Liver (tissue), 8 donors: ENCODE measurements at regions not wholly inside any gene's neighbourhood (a gene's known extent, or its start where the extent isn't known, plus 50 kb on each side); places are given as distances from the start of the nearest gene placed in this dataset.

Experiments
- DNase-seq: peaks from one replicate; pipeline ENCODE4 v3.0.0-alpha.2; 2017; ENCODE audit warnings: low spot score
- H3K27ac ChIP-seq, 2 donors: one replicate each; pipeline ENCODE4 v1.7.0; 2013; ENCODE audit warnings: inconsistent platforms in 2 of 2, low read length in 2 of 2, control low read depth in 1 of 2, low read depth in 1 of 2, mild to moderate bottlenecking in 1 of 2
- H3K27me3 ChIP-seq, 4 donors: one replicate each; pipeline versions ENCODE4 v1.6.1 to v1.7.0; 2013; ENCODE audit warnings: low read length in 3 of 4, inconsistent platforms in 1 of 4, mild to moderate bottlenecking in 1 of 4, moderate library complexity in 1 of 4; ENCODE audit not compliant: control insufficient read depth in 4 of 4, insufficient read depth in 4 of 4
- H3K36me3 ChIP-seq, 4 donors: one replicate each; pipeline versions ENCODE4 v1.6.1 to v1.7.0; 2013; ENCODE audit warnings: low read length in 3 of 4, mild to moderate bottlenecking in 3 of 4, low read depth in 1 of 4, moderate library complexity in 1 of 4; ENCODE audit not compliant: control insufficient read depth in 4 of 4, insufficient read depth in 3 of 4
- H3K4me1 ChIP-seq, 4 donors: one replicate each; pipeline versions ENCODE4 v1.6.1 to v1.7.0; 2013; ENCODE audit warnings: low read length in 3 of 4, mild to moderate bottlenecking in 3 of 4, moderate library complexity in 1 of 4; ENCODE audit not compliant: control insufficient read depth in 4 of 4, insufficient read depth in 4 of 4
- H3K4me3 ChIP-seq, 3 donors: one replicate each; pipeline versions ENCODE4 v1.6.1 to v1.7.0; 2013; ENCODE audit warnings: low read length in 3 of 3, control low read depth in 1 of 3, low read depth in 1 of 3, mild to moderate bottlenecking in 1 of 3
- H3K9ac ChIP-seq, 2 donors: one replicate each; pipeline ENCODE4 v1.7.0; 2013; ENCODE audit warnings: low read length in 2 of 2, mild to moderate bottlenecking in 2 of 2, moderate library complexity in 2 of 2, control low read depth in 1 of 2, low read depth in 1 of 2
- H3K9me3 ChIP-seq, 4 donors: one replicate each; pipeline versions ENCODE4 v1.6.1 to v1.7.0; 2013; ENCODE audit warnings: low read length in 3 of 4; ENCODE audit not compliant: control insufficient read depth in 4 of 4
- CTCF ChIP-seq: fragments of 150-350 bp; IDR thresholded peaks from 2 replicates; pipeline ENCODE4 v1.5.1; 2017; ENCODE audit warnings: improper control_type of control experiment, low read depth, low read length; ENCODE audit not compliant: missing input control
- EGR1 ChIP-seq, 2 donors: IDR thresholded peaks; 2 replicates each; pipeline ENCODE4 v1.6.1; 2016 to 2018; ENCODE audit warnings: antibody characterized with exemption in 2 of 2, low read depth in 2 of 2
- FOXA1 ChIP-seq: IDR thresholded peaks from 2 replicates; pipeline ENCODE4 v1.6.1; 2016; ENCODE audit warnings: antibody characterized with exemption
- FOXA2 ChIP-seq: IDR thresholded peaks from 2 replicates; pipeline ENCODE4 v1.6.1; 2016; ENCODE audit warnings: antibody characterized with exemption
- GABPA ChIP-seq, 2 donors: IDR thresholded peaks in 1 of 2; conservative IDR thresholded peaks in 1 of 2; 2 replicates each; pipeline ENCODE4 v1.6.1; 2016; ENCODE audit warnings: antibody characterized with exemption in 2 of 2, mild to moderate bottlenecking in 1 of 2, moderate library complexity in 1 of 2
- HNF4A ChIP-seq, 2 donors: conservative IDR thresholded peaks; 2 replicates each; pipeline ENCODE4 v1.6.1; 2016; ENCODE audit warnings: antibody characterized with exemption in 2 of 2, mild to moderate bottlenecking in 2 of 2
- HNF4G ChIP-seq: IDR thresholded peaks from 2 replicates; pipeline ENCODE4 v1.6.1; 2016; ENCODE audit warnings: antibody characterized with exemption
- JUND ChIP-seq, 2 donors: IDR thresholded peaks; 2 replicates each; pipeline ENCODE4 v1.6.1; 2016; ENCODE audit warnings: antibody characterized with exemption in 2 of 2
- NR2F2 ChIP-seq: IDR thresholded peaks from 2 replicates; pipeline ENCODE4 v1.6.1; 2016; ENCODE audit warnings: antibody characterized with exemption
- RAD21 ChIP-seq, 2 donors: IDR thresholded peaks; 2 replicates each; pipeline ENCODE4 v1.6.1; 2016; ENCODE audit warnings: antibody characterized with exemption in 2 of 2, mild to moderate bottlenecking in 2 of 2
- RXRA ChIP-seq, 2 donors: IDR thresholded peaks; 2 replicates each; pipeline ENCODE4 v1.6.1; 2017 to 2018; ENCODE audit warnings: antibody characterized with exemption in 2 of 2, mild to moderate bottlenecking in 1 of 2
- SP1 ChIP-seq: IDR thresholded peaks from 2 replicates; pipeline ENCODE4 v1.6.1; 2018; ENCODE audit warnings: antibody characterized with exemption, mild to moderate bottlenecking
- TAF1 ChIP-seq: conservative IDR thresholded peaks from 2 replicates; pipeline ENCODE4 v1.6.1; 2016; ENCODE audit warnings: antibody characterized with exemption, mild to moderate bottlenecking
- YY1 ChIP-seq: IDR thresholded peaks from 2 replicates; pipeline ENCODE4 v1.6.1; 2016; ENCODE audit warnings: antibody characterized with exemption, mild to moderate bottlenecking
- WGBS: extraction: QIAGEN DNeasy Blood & Tissue Kit; methylation state at CpG from one replicate; pipeline ENCODE4 v1.1.7; 2013; 5-methylcytosine and 5-hydroxymethylcytosine counted together
- TF ChIP-seq, protein P1 (sequence below): IDR thresholded peaks from 2 replicates; pipeline ENCODE4 v1.6.1; 2016; ENCODE audit warnings: antibody characterized with exemption
- TF ChIP-seq, protein P2 (sequence below): IDR thresholded peaks from 2 replicates; pipeline ENCODE4 v1.6.1; 2016; ENCODE audit warnings: antibody characterized with exemption
- TF ChIP-seq, protein P3 (sequence below): IDR thresholded peaks from 2 replicates; pipeline ENCODE4 v1.6.1; 2016; ENCODE audit warnings: antibody characterized with exemption
- donor health status: healthy.
- donor health status: healthy.
- donor health status: healthy.
- donor health status: healthy.
- donor health status: healthy.

DNA sequence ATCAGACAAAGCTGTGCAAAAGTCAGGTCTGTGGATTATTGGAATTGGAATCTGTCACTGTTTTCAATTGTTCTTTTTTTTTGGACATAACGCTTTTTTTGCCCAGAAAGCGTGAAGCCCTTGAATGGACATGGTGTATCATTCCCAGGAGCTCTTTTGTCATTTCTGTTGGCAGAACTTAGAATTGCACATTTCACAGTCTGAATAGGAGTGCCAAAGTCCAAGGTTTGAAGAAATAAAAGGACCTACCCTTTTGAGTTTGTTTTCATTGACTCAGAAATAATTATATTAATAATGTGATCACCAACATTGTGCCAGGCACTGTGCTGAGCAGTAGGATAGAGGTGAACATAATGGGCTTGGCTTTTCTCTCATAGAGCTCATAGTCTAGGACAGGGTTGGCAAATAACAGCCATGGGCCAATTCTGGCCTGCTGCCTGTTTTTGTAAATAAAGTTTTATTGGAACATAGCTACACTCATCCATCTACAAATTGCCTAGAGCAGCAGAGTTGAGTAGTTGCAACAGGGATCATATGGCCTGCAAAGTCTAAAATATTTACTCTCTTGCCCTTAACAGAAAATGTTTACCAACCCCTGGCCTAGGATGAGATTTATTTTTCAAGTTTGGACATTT lies 62.6 kb upstream of the ATXN1 start:
- Histone ChIP-seq H3K27me3 (no peaks in the 10 kb centered on the region), H3K4me1 (peaks cover 7 to 44% (median 33%) of the 10 kb centered on the region in 4 donors), H3K4me3 (no peak overlapping the region), H3K9me3 (no peaks in the 10 kb centered on the region), H3K27ac (no peak overlapping the region), H3K9ac (no peak overlapping the region), H3K36me3 (no peaks in the 10 kb centered on the region)
- TF ChIP-seq, protein P1, sequence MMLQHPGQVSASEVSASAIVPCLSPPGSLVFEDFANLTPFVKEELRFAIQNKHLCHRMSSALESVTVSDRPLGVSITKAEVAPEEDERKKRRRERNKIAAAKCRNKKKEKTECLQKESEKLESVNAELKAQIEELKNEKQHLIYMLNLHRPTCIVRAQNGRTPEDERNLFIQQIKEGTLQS: no peak
- TF ChIP-seq RXRA (IDR thresholded peaks at IDR 0.05): peak; percentile 29 to 53
- no peak for TF ChIP-seq RAD21 (IDR thresholded peaks at IDR 0.05)
- TF ChIP-seq FOXA2: no peak
- peak; percentile 52 for TF ChIP-seq SP1
- peak; percentile 44 for TF ChIP-seq HNF4G
- TF ChIP-seq HNF4A (conservative IDR thresholded peaks at IDR 0.05): peak; percentile 77 to 90
- TF ChIP-seq JUND (IDR thresholded peaks at IDR 0.05): peak in 1 of 2 donors; percentile 8
- no peak for TF ChIP-seq GABPA (IDR thresholded peaks at IDR 0.05 in 1 of 2, conservative IDR thresholded peaks at IDR 0.05 in 1 of 2)
- no peak for TF ChIP-seq FOXA1
- TF ChIP-seq, protein P2, sequence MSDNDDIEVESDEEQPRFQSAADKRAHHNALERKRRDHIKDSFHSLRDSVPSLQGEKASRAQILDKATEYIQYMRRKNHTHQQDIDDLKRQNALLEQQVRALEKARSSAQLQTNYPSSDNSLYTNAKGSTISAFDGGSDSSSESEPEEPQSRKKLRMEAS: no peak
- TF ChIP-seq, protein P3, sequence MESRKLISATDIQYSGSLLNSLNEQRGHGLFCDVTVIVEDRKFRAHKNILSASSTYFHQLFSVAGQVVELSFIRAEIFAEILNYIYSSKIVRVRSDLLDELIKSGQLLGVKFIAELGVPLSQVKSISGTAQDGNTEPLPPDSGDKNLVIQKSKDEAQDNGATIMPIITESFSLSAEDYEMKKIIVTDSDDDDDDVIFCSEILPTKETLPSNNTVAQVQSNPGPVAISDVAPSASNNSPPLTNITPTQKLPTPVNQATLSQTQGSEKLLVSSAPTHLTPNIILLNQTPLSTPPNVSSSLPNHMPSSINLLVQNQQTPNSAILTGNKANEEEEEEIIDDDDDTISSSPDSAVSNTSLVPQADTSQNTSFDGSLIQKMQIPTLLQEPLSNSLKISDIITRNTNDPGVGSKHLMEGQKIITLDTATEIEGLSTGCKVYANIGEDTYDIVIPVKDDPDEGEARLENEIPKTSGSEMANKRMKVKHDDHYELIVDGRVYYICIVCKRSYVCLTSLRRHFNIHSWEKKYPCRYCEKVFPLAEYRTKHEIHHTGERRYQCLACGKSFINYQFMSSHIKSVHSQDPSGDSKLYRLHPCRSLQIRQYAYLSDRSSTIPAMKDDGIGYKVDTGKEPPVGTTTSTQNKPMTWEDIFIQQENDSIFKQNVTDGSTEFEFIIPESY: no peak
- no peak for TF ChIP-seq CTCF
- DNase-seq: no peak
- WGBS: 43% methylated on average over 2 of the region's 2 CpGs

GRCh38 chr6:16822975-16823717 lies 61.9 kb upstream of the ATXN1 start:
- TF ChIP-seq, protein P1: no peak
- TF ChIP-seq FOXA1: no peak
- no peak for TF ChIP-seq RXRA (IDR thresholded peaks at IDR 0.05)
- TF ChIP-seq, protein P2: no peak
- no peak for TF ChIP-seq TAF1
- TF ChIP-seq NR2F2: no peak
- TF ChIP-seq YY1: no peak
- TF ChIP-seq, protein P3: no peak
- TF ChIP-seq HNF4A (conservative IDR thresholded peaks at IDR 0.05): no peak
- no peak for TF ChIP-seq SP1
- TF ChIP-seq EGR1 (IDR thresholded peaks at IDR 0.05; ENCODE audit: low read depth in 2 of 2): no peak
- no peak for TF ChIP-seq RAD21 (IDR thresholded peaks at IDR 0.05)
- TF ChIP-seq FOXA2: no peak
- DNase-seq: no peak
- Histone ChIP-seq H3K27ac (peak overlapping the region; percentile 44 to 52), H3K4me1 (peaks cover 12 to 51% (median 40%) of the 10 kb centered on the region in 4 donors), H3K36me3 (no peaks in the 10 kb centered on the region), H3K9ac (no peak overlapping the region), H3K9me3 (no peaks in the 10 kb centered on the region), H3K4me3 (no peak overlapping the region), H3K27me3 (no peaks in the 10 kb centered on the region)
- WGBS: 88% methylated on average over 8 of the region's 8 CpGs
